Ishikawa (cell line): ENCODE measurements at regions not wholly inside any gene's neighbourhood (a gene's known extent, or its start where the extent isn't known, plus 50 kb on each side); places are given as distances from the start of the nearest gene placed in this dataset.

Experiments used
- CEBPB ChIP-seq: IDR thresholded peaks from 2 replicates; pipeline ENCODE4 v1.6.1; 2012
- CREB1 ChIP-seq: IDR thresholded peaks from 2 replicates; pipeline ENCODE4 v1.6.1; 2012; ENCODE audit warnings: low read depth
- EGR1 ChIP-seq: IDR thresholded peaks from 2 replicates; pipeline ENCODE4 v1.6.1; 2012
- EP300 ChIP-seq: IDR thresholded peaks from 2 replicates; pipeline ENCODE4 v1.6.1; 2012; ENCODE audit warnings: borderline replicate concordance
- FOXM1 ChIP-seq: IDR thresholded peaks from 2 replicates; pipeline ENCODE4 v1.6.1; 2012; ENCODE audit warnings: low read depth, borderline replicate concordance
- NFIC ChIP-seq: IDR thresholded peaks from 2 replicates; pipeline ENCODE4 v1.6.1; 2012
- RAD21 ChIP-seq: IDR thresholded peaks from 2 replicates; pipeline ENCODE4 v1.6.1; 2012; ENCODE audit warnings: low read depth
- TAF1 ChIP-seq: IDR thresholded peaks from 2 replicates; pipeline ENCODE4 v1.6.1; 2012; ENCODE audit warnings: low read depth, mild to moderate bottlenecking
- TCF12 ChIP-seq: IDR thresholded peaks from 2 replicates; pipeline ENCODE4 v1.6.1; 2012; ENCODE audit warnings: low read depth
- TEAD4 ChIP-seq: IDR thresholded peaks from 2 replicates; pipeline ENCODE4 v1.6.1; 2012
- YY1 ChIP-seq: IDR thresholded peaks from 2 replicates; pipeline ENCODE4 v1.6.1; 2012; ENCODE audit warnings: low read depth
- ZBTB7A ChIP-seq: IDR thresholded peaks from 2 replicates; pipeline ENCODE4 v1.6.1; 2012; ENCODE audit warnings: low read depth
- TF ChIP-seq, protein P1 (sequence below): IDR thresholded peaks from 2 replicates; pipeline ENCODE4 v1.6.1; 2012
- TF ChIP-seq, protein P2 (sequence below): IDR thresholded peaks from 2 replicates; pipeline ENCODE4 v1.6.1; 2012
- TF ChIP-seq, protein P3 (sequence below): IDR thresholded peaks from 2 replicates; pipeline ENCODE4 v1.6.1; 2012; ENCODE audit warnings: low read depth, mild to moderate bottlenecking

DNA sequence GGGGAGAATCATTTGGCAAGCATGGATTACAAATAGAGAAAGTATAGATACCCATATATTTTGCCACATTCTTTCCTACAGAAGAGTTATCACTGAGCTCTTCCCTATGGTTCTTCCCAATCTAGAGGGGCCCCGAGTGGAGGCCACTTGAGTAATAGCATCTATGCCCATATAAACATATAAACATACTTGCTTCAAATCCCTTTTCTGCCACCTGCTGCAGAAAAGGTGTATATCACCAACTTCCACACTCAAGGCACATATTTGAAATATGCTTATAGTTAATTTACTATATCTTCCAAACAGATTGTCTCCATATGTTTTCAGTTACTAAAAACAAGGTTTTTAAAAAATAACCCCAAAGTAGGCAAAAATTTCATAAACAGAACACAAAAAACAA, 642.8 kb upstream of the DIPK2B start:
- TF ChIP-seq, protein P1, sequence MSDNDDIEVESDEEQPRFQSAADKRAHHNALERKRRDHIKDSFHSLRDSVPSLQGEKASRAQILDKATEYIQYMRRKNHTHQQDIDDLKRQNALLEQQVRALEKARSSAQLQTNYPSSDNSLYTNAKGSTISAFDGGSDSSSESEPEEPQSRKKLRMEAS = no peak
- TF ChIP-seq ZBTB7A = no peak
- TF ChIP-seq EP300 = no peak
- TF ChIP-seq YY1 = no peak
- TF ChIP-seq, protein P2, sequence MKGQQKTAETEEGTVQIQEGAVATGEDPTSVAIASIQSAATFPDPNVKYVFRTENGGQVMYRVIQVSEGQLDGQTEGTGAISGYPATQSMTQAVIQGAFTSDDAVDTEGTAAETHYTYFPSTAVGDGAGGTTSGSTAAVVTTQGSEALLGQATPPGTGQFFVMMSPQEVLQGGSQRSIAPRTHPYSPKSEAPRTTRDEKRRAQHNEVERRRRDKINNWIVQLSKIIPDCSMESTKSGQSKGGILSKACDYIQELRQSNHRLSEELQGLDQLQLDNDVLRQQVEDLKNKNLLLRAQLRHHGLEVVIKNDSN = no peak
- no peak for TF ChIP-seq TEAD4
- no peak for TF ChIP-seq EGR1
- TF ChIP-seq TCF12 = no peak
- no peak for TF ChIP-seq NFIC
- no peak for TF ChIP-seq CREB1

DNA sequence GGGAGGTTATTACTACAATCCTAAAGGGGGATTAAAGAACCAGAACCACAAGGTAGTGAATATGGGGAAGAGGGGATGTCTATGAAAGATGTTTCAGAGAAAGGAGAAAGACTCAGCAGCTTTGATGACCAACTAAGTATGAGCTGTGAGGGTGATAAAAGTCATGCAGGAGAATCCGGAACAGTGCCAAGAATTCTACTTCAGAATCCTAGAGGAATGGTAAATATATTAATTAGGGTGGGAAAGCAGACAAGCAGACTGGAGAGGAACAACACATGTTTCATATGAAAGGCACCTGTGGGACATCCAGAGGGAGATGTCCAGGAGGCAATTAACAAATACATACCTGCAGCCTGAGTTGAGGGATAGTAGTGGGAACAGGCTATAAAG, 642.2 kb upstream of the DIPK2B start:
- no peak for TF ChIP-seq YY1
- no peak for TF ChIP-seq TCF12
- TF ChIP-seq, protein P3, sequence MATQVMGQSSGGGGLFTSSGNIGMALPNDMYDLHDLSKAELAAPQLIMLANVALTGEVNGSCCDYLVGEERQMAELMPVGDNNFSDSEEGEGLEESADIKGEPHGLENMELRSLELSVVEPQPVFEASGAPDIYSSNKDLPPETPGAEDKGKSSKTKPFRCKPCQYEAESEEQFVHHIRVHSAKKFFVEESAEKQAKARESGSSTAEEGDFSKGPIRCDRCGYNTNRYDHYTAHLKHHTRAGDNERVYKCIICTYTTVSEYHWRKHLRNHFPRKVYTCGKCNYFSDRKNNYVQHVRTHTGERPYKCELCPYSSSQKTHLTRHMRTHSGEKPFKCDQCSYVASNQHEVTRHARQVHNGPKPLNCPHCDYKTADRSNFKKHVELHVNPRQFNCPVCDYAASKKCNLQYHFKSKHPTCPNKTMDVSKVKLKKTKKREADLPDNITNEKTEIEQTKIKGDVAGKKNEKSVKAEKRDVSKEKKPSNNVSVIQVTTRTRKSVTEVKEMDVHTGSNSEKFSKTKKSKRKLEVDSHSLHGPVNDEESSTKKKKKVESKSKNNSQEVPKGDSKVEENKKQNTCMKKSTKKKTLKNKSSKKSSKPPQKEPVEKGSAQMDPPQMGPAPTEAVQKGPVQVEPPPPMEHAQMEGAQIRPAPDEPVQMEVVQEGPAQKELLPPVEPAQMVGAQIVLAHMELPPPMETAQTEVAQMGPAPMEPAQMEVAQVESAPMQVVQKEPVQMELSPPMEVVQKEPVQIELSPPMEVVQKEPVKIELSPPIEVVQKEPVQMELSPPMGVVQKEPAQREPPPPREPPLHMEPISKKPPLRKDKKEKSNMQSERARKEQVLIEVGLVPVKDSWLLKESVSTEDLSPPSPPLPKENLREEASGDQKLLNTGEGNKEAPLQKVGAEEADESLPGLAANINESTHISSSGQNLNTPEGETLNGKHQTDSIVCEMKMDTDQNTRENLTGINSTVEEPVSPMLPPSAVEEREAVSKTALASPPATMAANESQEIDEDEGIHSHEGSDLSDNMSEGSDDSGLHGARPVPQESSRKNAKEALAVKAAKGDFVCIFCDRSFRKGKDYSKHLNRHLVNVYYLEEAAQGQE = no peak
- no peak for TF ChIP-seq EP300
- TF ChIP-seq TEAD4 = no peak
- TF ChIP-seq ZBTB7A = no peak
- no peak for TF ChIP-seq FOXM1
- TF ChIP-seq TAF1 = no peak
- TF ChIP-seq, protein P1 = no peak
- TF ChIP-seq NFIC = no peak
- TF ChIP-seq EGR1 = no peak

DNA sequence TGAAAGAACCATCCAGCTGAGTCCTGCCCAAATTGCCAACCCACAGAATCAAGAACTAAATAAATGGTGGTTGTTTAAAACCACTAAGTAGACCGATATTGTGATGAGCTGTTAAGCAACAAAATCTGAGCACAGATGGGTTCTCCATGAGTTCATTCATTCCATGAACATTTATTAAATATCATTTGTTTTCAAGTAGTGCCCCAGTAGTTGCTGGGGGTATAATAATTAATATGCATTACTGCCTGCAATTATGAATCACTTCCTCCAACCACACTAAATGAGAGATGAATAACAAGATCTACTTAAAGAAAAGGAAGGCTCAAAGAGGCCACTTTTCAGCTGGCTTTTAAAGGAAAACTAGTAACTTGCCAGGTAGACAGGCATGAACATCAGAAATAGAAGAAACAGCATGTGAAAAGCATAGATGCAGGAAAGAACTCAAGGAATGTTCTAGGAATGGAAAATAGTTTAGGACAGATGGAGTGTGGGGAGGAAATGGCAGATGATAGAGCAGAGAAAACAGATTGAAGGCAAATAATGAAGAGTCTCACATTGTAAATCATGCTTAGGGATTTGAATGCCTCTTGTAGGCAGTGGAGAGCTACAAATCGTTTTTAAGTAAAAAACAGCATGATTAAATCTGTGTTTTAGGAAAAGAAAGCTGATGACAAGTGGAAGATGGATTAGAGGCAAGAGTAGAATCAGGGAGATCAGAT, 641.7 kb upstream of the DIPK2B start:
- TF ChIP-seq NFIC = no peak
- TF ChIP-seq, protein P1 = no peak
- TF ChIP-seq, protein P2 = no peak
- no peak for TF ChIP-seq TCF12
- TF ChIP-seq, protein P3 = no peak
- TF ChIP-seq ZBTB7A = no peak
- no peak for TF ChIP-seq YY1
- TF ChIP-seq CEBPB = no peak
- TF ChIP-seq EGR1 = no peak
- TF ChIP-seq EP300 = no peak

DNA sequence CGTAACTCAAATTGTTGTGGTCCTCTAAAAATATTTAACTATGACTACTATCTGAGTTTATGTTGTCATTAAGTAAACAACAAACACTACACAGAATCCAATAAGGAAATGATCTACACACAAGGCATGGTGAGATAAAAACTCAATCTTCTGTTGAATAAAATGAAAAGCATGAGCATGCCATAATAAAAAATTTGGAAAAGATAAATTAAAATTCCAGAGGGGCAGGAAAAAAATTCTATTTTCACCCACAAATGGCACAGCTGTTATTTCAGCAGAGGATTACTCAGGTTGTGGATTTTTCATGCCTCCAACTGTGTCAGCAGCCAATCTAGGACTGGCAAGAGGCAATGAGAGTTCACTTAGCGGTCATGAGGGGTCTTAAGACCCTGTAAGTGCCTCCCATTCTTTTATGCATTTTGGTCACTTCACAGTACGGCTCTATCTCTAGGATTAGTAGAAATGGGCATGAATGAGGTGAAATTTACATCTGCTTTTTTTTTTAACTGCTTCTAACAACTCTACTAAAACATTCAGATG, 639.8 kb upstream of the DIPK2B start:
- TF ChIP-seq CREB1 (no peak), YY1 (no peak), TCF12 (no peak), EP300 (no peak), TAF1 (no peak), NFIC (no peak)
- TF ChIP-seq, protein P2 = no peak

DNA sequence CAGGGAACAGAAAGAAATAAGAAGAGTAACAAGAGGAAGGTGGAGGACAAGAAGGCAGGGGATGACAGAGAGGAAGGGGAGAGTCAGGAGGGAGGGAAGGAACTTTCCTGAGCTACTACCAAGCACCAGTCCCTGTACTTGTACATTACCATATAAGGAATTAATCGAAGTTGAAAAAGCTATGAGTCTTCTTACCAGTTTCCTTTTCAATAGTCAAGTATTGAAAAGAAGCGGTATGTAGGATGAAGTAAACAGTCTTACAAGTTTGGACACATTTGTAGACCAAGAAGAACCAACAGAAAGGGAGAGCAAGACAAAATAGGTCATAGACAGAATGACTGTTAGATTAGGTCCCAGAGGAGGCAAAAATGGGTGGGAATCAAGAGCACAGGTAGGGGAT, 629.7 kb upstream of the DIPK2B start:
- TF ChIP-seq NFIC = no peak
- no peak for TF ChIP-seq TCF12
- TF ChIP-seq TEAD4 = no peak
- TF ChIP-seq, protein P3 = no peak
- no peak for TF ChIP-seq RAD21
- TF ChIP-seq CREB1 = no peak
- TF ChIP-seq FOXM1 = no peak
- no peak for TF ChIP-seq EGR1
- TF ChIP-seq ZBTB7A = no peak
- TF ChIP-seq, protein P1 = no peak
- no peak for TF ChIP-seq EP300
- TF ChIP-seq TAF1 = no peak
- TF ChIP-seq, protein P2 = no peak
- no peak for TF ChIP-seq CEBPB
- TF ChIP-seq YY1 = no peak
